ENCODE measurements at regions not wholly inside any gene's neighbourhood (a gene's known extent, or its start where the extent isn't known, plus 50 kb on each side); places are given as distances from the start of the nearest gene placed in this dataset.

- 74 to 80% methylated on average over 3 of the region's 3 CpGs for WGBS, 2 donors
- intact Hi-C loops (cut with DNase I): no loop called here
Measured at GRCh38 chr7:97293031-97293430, 175.5 kb downstream of the SDHAF3 start.

GRCh38 chr7:97298561-97298960 lies 181.1 kb downstream of the SDHAF3 start:
- no peak for DNase-seq
- 88 to 92% methylated on average over 2 of the region's 2 CpGs for WGBS, 2 donors
- TF ChIP-seq CTCF (IDR thresholded peaks at IDR 0.05): no peak
- no peak overlapping the region for H3K27ac ChIP-seq
- no peaks in the 10 kb centered on the region for H3K36me3 ChIP-seq
- no peaks in the 10 kb centered on the region for H3K4me1 ChIP-seq
- no peaks in the 10 kb centered on the region for H3K27me3 ChIP-seq
- H3K9me3 ChIP-seq: no peaks in the 10 kb centered on the region
- no peak overlapping the region for H3K4me3 ChIP-seq
- intact Hi-C loops (cut with DNase I): no loop called here
- no peak for ATAC-seq

More at GRCh38 chr7:97293031-97293430, 175.5 kb downstream of the SDHAF3 start:
- Histone ChIP-seq H3K27ac (no peak overlapping the region), H3K36me3 (no peaks in the 10 kb centered on the region), H3K9me3 (peaks cover 0 to 2% (median 0%) of the 10 kb centered on the region in 11 donors), H3K27me3 (no peaks in the 10 kb centered on the region), H3K4me1 (no peaks in the 10 kb centered on the region), H3K4me3 (no peak overlapping the region)
- DNase-seq (no peak), ATAC-seq (no peak)
- TF ChIP-seq CTCF (IDR thresholded peaks at IDR 0.05): no peak

- no peak for DNase-seq
- Histone ChIP-seq H3K27me3 (no peaks in the 10 kb centered on the region), H3K36me3 (no peaks in the 10 kb centered on the region), H3K9me3 (peaks cover 0 to 12% (median 0%) of the 10 kb centered on the region in 11 donors), H3K27ac (no peak overlapping the region), H3K4me1 (no peaks in the 10 kb centered on the region), H3K4me3 (no peak overlapping the region)
- no peak for TF ChIP-seq CTCF (IDR thresholded peaks at IDR 0.05)
- ATAC-seq: no peak
- 81 to 83% methylated on average over 8 of the region's 8 CpGs for WGBS, 2 donors
- intact Hi-C loops (cut with DNase I): no loop called here
Measured at GRCh38 chr7:97305589-97305988, 188.1 kb downstream of the SDHAF3 start.

GRCh38 chr7:97307521-97308108 lies 190.1 kb downstream of the SDHAF3 start:
- intact Hi-C loops (cut with DNase I): no loop called here
- DNase-seq: no peak
- H3K27ac ChIP-seq: no peak overlapping the region
- H3K4me1 ChIP-seq: no peaks in the 10 kb centered on the region
- WGBS, 2 donors: 76 to 79% methylated on average over 3 of the region's 3 CpGs
- peaks cover 0 to 25% (median 0%) of the 10 kb centered on the region in 11 donors for H3K9me3 ChIP-seq
- no peaks in the 10 kb centered on the region for H3K27me3 ChIP-seq
- no peaks in the 10 kb centered on the region for H3K36me3 ChIP-seq
- TF ChIP-seq CTCF (IDR thresholded peaks at IDR 0.05): no peak
- no peak for ATAC-seq
- H3K4me3 ChIP-seq: no peak overlapping the region
